ENCODE measurements at regions not wholly inside any gene's neighbourhood (a gene's known extent, or its start where the extent isn't known, plus 50 kb on each side); places are given as distances from the start of the nearest gene placed in this dataset.

- TF ChIP-seq CTCF (IDR thresholded peaks at IDR 0.05) (no peak), POLR2A (IDR thresholded peaks at IDR 0.05) (no peak)
Measured at GRCh38 chr5:54704825-54705224, 187.3 kb downstream of the SNX18 start.

All from right lobe of liver (tissue), 4 donors.